Choroid plexus epithelial cell (primary cell): ENCODE measurements at regions not wholly inside any gene's neighbourhood (a gene's known extent, or its start where the extent isn't known, plus 50 kb on each side); places are given as distances from the start of the nearest gene placed in this dataset.

Experiments
- DNase-seq: peaks from one replicate; pipeline ENCODE4 v3.0.0-alpha.2; 2010; ENCODE audit warnings: low read depth
- H3K4me3 ChIP-seq: 2 replicates; pipeline ENCODE4 v1.5.1; 2011; ENCODE audit warnings: low read depth, mild to moderate bottlenecking, control low read depth, low read length, moderate library complexity
- CTCF ChIP-seq: conservative IDR thresholded peaks from 2 replicates; pipeline ENCODE4 v1.5.1; 2011; ENCODE audit warnings: low read depth, mild to moderate bottlenecking, control low read depth, inconsistent platforms, low read length, moderate library complexity

- no peak overlapping the region for H3K4me3 ChIP-seq
- no peak for DNase-seq
- no peak for TF ChIP-seq CTCF
These were observed 411.8 kb downstream of the SETD4 start for GRCh38 chr21:35648512-35648911.

DNA sequence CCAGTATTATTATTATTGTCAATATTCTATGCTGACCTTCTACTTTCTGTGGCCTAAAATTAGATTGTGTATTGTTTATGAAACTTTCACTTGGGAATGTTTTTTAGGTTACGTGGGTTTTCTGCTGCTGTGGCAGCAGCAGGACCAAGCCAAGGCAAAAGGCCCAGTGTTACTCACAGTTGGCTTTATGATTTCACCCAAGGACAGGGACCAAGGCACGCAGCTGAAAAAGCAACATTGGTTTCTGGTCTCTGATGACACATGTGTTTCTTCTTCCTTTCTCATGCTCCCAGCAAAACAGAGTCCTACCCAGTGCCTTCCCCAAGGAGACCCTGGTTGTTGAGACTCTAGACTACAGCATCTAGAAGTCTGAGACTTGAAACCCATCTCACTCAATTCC lies 413.7 kb downstream of the SETD4 start:
- no peak for TF ChIP-seq CTCF
- DNase-seq = no peak
- no peak overlapping the region for H3K4me3 ChIP-seq

- no peak overlapping the region for H3K4me3 ChIP-seq
- TF ChIP-seq CTCF = no peak
- DNase-seq = no peak
These were observed 414.3 kb downstream of the SETD4 start for GRCh38 chr21:35645991-35646390.

- no peak overlapping the region for H3K4me3 ChIP-seq
- TF ChIP-seq CTCF = no peak
- no peak for DNase-seq
These were observed 415.8 kb downstream of the SETD4 start for GRCh38 chr21:35644523-35644922.

DNA sequence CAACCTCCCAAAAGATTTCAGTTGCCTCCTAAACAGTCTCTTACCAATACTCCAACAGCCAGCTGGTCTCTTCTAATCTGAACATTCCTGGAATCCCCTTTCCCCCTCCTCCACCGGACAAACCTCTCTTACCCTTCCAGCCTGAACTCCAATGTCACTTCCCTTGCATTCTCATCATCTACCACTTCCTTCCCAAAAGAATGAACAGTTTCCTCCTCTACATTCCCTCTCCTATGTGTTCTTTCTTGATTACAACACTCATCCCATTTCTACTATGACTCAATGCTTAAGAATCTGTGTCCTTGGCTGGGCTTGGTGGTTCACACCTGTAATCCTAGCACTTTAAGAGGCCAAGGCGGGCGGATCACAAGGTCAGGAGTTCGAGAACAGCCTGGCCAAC lies 417.1 kb downstream of the SETD4 start:
- H3K4me3 ChIP-seq = no peak overlapping the region
- TF ChIP-seq CTCF = no peak
- DNase-seq = peak; percentile 28

- no peak overlapping the region for H3K4me3 ChIP-seq
- TF ChIP-seq CTCF = no peak
- DNase-seq = peak; percentile 24
These were observed 418.9 kb downstream of the SETD4 start for GRCh38 chr21:35641271-35642016.

DNA sequence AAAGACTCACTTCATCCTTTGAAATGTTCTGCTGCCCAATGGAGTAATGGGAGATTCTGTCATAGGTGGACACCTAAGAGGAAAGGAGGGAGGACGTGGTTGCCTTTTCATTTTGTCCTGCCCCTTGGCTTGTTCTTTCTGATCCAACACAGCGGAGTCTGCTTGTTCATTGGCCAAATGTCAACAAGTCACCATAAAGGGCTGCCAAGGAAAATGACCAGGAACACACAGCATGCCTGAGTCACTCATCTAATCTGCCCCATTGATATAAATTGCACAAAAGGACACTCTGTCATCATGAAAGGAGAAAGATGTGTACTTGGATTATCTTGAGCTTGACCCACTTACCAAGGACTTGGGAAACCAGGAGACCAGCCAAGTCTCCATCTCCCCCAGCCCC lies 422.9 kb downstream of the SETD4 start:
- no peak overlapping the region for H3K4me3 ChIP-seq
- peak; percentile 21 for DNase-seq
- TF ChIP-seq CTCF = no peak
